ENCODE measurements at regions not wholly inside any gene's neighbourhood (a gene's known extent, or its start where the extent isn't known, plus 50 kb on each side); places are given as distances from the start of the nearest gene placed in this dataset.
"Not testable (repeated sequence)": the region's sequence is repeated elsewhere in the genome, so short reads cannot be mapped to it uniquely, and the experiment has no call there.

- DNase-seq (ENCODE audit: low read depth in 3 of 3, low spot score in 2 of 3): no peak
Measured at GRCh38 chr6:3529721-3530120, 72.9 kb upstream of the SLC22A23 start.

GRCh38 chr6:3529232-3529631, 72.4 kb upstream of the SLC22A23 start:
- no peak for DNase-seq (ENCODE audit: low read depth in 3 of 3, low spot score in 2 of 3)

- DNase-seq (ENCODE audit: low read depth in 3 of 3, low spot score in 2 of 3): not testable (repeated sequence)
Measured at GRCh38 chr6:3528081-3528671, 71.3 kb upstream of the SLC22A23 start.

DNA sequence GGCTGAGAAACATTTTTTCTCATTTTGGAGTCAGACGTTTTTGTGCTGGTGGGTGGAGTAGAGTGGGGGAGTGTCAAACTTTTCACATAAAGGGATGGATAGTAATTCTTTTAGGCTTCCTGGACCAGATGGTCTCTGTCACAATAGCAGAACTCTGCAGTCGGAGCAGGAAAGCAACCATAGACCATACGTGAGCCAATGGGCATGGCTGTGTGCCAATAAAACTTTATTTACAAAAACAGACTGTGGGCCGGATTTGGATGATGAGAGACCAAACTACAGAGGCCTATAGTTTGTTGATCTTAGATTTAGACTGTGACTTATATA, 70.8 kb upstream of the SLC22A23 start:
- DNase-seq (ENCODE audit: low read depth in 3 of 3, low spot score in 2 of 3): no peak

GRCh38 chr6:3526962-3527650, 70.3 kb upstream of the SLC22A23 start:
- no peak for DNase-seq (ENCODE audit: low read depth in 3 of 3, low spot score in 2 of 3)

- no peak for DNase-seq (ENCODE audit: low read depth in 3 of 3, low spot score in 2 of 3)
Measured at GRCh38 chr6:3525915-3526314, 69.1 kb upstream of the SLC22A23 start.

DNA sequence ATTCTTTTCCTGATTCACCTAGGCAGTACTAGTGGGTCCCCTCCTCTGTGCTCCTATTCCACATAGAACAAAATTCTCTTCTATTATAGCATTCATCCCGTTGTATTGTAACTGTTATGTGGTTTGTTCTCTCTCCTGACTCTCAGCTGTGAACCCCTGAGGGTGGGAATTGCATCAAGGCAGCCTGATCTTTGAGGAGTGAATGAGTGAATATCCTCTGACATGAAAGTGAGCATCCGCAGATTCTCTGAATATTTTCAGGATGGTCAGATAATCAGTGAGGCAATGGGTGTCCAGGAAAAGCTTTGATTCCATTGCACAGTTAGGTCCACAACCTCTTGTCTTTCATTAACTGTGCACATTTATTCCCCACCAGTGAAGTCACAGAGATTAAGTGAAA, 67.6 kb upstream of the SLC22A23 start:
- no peak for DNase-seq (ENCODE audit: low read depth in 3 of 3, low spot score in 2 of 3)

GRCh38 chr6:3523966-3524365, 67.1 kb upstream of the SLC22A23 start:
- no peak for DNase-seq (ENCODE audit: low read depth in 3 of 3, low spot score in 2 of 3)

DNA sequence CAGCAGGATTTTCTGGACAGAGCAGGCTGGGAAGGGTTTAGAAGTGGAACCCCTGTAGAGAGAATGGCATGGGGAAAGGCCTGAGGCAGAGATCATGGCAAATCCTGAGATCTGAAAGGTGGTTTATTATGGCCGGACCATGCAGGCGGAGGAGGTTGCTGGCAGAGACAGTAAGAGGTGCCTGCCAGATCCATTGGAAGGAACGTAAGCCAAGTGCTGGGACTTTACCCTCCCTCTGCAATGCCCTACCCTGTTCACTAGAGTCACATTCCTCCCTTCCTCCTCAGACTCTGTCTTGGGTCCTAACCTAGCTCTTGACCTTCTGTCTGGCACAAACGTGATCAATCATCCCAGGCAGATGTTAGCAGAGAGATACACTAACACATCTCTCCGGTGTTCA, 66.4 kb upstream of the SLC22A23 start:
- DNase-seq (ENCODE audit: low read depth in 3 of 3, low spot score in 2 of 3): no peak

DNA sequence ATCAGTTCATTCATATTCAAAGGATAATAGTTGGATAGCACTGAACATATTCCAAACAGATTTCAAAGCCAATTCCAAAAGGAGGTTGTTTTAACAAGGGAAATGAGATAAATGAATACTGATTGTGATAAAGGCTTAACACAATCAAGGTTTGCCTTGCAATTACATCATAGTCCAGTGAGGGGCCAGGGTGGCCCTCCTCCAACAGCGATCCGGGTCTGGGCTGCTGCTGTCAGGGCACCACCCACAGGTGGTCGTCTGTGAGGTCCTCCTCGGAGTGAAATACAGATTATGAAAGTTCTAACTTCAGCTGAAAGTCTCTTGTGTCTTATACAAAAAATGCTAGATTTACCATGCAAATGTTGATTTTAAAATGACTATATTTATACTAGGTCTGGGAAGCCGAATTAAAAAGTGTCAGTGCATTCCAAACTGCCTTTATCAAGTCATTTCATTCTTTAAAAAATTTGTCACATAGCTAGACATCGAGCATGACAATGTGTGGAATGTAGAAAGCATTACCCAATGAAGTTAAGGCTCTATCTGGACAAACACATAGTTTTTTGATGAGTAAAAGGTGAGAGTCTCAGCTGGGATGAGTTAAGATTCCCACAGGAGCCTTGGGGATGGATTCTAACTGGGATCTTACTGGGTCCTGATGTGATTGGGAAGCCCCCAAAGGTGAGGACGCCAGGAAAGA, 65.9 kb upstream of the SLC22A23 start:
- no peak for DNase-seq (ENCODE audit: low read depth in 3 of 3, low spot score in 2 of 3)

DNA sequence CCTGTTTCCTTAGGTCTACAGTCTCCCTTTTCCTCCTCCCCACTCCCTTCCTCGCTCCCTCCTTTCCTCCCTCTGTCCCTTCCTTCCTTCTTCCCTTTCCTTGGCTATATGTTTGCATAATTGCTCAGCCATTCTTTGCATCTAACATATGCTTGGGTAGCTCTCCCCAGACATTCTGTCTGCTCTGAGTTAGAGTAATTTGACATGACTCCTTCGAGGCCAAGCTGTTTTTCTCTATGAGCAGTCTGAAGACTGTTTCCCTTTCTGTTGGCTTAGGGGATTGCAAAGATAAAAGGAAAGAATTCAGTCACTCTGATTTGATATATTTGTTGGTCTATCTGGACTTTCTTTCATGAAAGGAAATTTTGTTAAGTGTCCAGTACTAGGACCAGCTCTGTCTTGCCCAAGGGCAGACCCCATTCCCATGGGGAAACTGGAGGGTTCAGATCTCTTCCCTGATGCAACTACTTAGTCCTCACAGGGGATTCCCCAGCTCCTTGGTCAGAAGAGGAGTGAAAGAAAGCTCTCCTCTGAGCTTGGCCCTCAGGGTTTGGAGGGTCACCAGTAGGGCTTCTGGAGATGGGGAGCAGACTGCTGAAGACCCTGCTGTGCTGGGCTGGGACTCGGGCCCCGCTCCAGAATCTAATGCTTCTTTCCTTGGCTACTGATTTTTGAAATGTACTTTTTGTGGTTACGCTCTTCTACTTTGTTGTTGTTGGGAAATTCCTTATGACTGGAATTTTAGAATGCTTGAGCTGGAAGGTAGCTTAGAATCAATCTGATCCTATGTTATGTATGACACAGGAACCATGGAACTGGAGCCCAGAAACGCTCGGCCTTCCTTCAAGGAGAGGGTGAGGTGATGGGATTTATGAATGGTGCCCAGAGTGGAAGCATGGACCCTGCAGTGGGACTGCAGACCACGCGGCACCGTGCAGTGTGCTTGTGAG, 63.7 kb upstream of the SLC22A23 start:
- no peak for DNase-seq (ENCODE audit: low read depth in 3 of 3, low spot score in 2 of 3)

DNA sequence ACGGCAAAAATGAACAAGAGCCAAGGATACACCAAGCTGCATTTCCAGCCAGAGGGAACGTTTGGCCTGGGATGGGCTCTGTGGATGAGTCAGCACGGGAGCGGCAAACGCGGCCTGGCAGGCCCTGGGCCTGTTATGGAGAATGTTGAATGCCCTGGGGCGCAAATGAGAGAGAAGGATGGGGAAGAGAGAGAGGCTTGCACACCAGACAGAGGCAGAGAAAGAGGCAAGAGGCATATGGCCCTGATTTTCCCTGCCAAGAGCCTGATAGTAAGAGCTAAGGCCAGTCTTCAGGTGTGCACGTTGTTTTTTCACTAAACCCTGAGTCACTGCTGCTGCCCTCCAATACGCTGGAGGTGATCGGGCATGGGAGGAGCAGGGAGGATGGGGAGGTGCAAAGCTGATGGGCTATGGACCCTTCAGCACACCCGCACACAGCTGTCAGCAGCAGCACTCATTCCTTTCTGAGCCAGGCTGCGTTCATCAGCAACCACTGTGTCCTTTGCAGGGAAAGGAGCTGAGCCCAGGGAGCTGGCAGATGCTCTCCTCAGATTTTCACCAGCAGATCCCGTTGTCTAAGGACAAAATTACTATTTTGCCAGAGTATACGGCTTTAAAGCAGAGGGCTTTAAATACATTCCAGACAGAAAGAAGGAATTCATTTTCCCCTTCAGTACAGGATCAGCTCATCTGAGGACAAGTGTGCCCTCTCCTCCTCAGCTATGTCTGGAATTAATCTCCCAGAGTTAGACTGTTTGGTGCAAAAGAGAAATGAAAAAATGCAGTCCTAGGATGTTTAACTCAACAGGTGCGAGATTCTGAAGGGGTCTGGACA, 61.7 kb upstream of the SLC22A23 start:
- no peak for DNase-seq (ENCODE audit: low read depth in 3 of 3, low spot score in 2 of 3)

DNA sequence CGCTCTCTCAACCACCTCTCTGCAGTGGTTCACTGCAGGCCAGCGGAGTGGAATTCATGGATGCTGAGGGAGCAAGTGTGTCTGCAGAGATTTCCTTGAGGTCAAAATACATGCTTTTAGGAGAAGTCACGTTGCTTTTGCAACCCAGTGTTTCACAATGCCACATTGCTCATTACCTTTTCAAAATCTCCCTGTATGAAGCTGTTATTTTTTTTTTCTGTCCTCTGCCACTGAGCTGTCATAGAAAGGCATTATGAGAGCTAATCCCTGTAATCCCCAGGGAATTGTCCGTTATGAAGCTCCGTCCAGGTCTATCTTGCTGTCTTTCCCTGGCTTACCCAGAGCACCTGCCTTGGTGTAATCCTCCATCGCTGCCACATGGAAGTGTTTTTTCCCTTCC, 60.5 kb upstream of the SLC22A23 start:
- no peak for DNase-seq (ENCODE audit: low read depth in 3 of 3, low spot score in 2 of 3)

GRCh38 chr6:3516092-3516491, 59.2 kb upstream of the SLC22A23 start:
- DNase-seq (ENCODE audit: low read depth in 3 of 3, low spot score in 2 of 3): no peak

- DNase-seq (ENCODE audit: low read depth in 3 of 3, low spot score in 2 of 3): no peak
Measured at GRCh38 chr6:3515669-3516068, 58.8 kb upstream of the SLC22A23 start.

GRCh38 chr6:3513416-3513815, 56.6 kb upstream of the SLC22A23 start:
- DNase-seq (ENCODE audit: low read depth in 3 of 3, low spot score in 2 of 3): no peak

GRCh38 chr6:3512832-3513231, 56.0 kb upstream of the SLC22A23 start:
- no peak for DNase-seq (ENCODE audit: low read depth in 3 of 3, low spot score in 2 of 3)

DNA sequence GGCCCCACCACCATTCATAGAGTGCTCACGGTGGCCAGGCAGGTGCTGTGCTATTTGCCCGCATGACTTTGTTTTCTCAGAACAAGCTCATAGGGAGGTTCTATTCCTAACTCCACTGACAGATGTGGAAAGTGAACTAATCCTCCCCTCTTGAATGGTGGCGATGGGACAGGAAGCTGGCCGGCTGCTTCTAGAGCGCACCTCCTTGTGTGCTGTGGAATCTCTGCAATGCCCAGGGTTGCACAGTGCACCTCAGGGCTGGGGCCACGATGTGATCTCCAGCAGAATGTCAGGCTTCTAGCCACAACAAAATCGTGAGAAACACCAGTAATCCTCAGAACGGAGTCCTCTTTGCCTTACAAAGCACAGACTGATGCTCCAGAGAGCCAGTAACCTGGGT, 53.8 kb upstream of the SLC22A23 start:
- no peak for DNase-seq (ENCODE audit: low read depth in 3 of 3, low spot score in 2 of 3)

DNA sequence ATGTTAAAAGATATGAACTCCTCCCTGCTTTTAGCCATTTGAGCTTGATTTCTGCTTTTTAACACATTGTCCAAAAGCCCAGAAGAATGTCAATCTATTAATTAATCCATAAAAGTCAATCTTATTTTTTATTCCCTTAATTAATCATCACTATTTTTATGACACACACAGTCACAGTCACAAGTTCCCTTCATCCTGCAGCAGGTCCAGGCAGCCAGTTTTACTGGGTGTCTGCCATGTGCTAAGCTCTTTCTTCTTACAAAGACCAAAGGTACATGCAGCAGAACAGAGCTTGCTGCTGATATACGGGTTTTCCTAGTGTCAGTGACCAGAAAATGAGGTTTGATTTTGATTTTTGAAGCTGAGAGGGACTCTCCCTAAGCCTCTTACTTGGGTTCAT, 53.3 kb upstream of the SLC22A23 start:
- DNase-seq (ENCODE audit: low read depth in 3 of 3, low spot score in 2 of 3): no peak

DNA sequence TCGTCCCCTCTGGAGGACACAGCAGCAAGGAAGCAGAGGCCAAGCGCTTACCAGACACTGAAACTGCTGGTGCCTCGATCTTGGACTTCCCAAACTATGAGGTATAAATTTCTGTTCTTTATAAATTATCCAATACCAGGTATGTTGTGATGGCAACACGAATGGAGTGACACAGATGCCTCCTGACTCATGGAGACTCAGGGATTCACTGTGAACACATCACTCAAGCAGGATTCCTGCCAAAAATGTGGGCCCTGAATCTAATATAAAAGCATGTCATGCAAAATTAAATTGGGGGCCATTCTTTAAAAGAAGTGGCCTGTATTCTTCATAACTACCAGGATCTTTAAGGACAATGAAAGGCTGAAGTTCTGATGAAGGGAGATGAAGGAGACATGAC, 52.5 kb upstream of the SLC22A23 start:
- no peak for DNase-seq (ENCODE audit: low read depth in 3 of 3, low spot score in 2 of 3)
